Retinal pigment epithelial cell (primary cell): ENCODE measurements at regions not wholly inside any gene's neighbourhood (a gene's known extent, or its start where the extent isn't known, plus 50 kb on each side); places are given as distances from the start of the nearest gene placed in this dataset.
A peak's percentile ranks its signal among the peaks of the same experiment; 100 is the strongest.

Source experiments
- DNase-seq: peaks from one replicate; pipeline ENCODE4 v3.0.0-alpha.2; 2010; ENCODE audit warnings: low read depth
- H3K4me3 ChIP-seq: 2 replicates; pipeline ENCODE4 v1.5.1; 2011; ENCODE audit warnings: mild to moderate bottlenecking, low read length, control low read depth, moderate library complexity
- CTCF ChIP-seq: conservative IDR thresholded peaks from 2 replicates; pipeline ENCODE4 v1.5.1; 2011; ENCODE audit warnings: low read depth, low read length, control low read depth, inconsistent platforms

GRCh38 chr15:92294759-92295158 is 98.9 kb upstream of the ST8SIA2 start:
- no peak for TF ChIP-seq CTCF
- H3K4me3 ChIP-seq = no peak overlapping the region
- no peak for DNase-seq

DNA sequence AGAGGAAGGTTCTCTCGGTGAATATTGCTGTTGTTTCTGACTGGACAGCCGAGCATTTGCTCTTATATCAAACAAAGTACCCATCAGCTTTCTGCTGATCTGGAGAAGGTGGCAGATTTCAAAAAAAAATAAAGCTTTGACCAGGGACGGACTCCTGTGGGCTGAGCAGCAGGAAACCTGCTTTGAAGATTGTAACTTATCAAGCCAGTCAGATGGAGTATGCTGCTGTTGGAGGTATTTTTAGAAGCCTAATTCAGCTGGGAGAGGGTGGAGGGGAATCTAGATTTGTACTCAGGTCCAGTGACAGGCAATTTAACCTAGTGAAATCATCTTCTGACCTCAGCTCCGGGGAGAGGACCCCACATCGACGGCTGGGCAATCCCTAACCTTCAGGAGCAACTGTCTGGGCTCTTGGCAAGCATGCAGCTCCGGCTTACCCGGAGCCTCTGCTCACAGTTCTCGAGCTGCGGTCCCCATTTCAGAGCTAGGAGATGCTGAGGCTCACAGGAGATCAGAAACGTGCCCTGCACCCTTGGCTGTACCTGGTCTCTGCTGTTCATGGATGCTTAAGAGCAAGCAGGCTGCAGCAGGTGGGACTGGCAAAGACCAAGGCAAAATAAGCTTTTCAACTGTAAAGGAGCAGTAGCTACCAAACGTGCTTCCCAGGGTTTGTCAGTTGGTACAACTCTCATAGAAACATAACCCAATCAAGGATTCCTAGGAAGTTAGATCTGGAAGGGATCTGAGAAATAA is 89.3 kb upstream of the ST8SIA2 start:
- no peak overlapping the region for H3K4me3 ChIP-seq
- no peak for TF ChIP-seq CTCF
- DNase-seq = no peak

GRCh38 chr15:92305343-92305742 is 88.3 kb upstream of the ST8SIA2 start:
- no peak overlapping the region for H3K4me3 ChIP-seq
- no peak for DNase-seq
- TF ChIP-seq CTCF = no peak

- TF ChIP-seq CTCF = peak; percentile 34
- DNase-seq = no peak
- no peak overlapping the region for H3K4me3 ChIP-seq
These were observed 87.0 kb upstream of the ST8SIA2 start for GRCh38 chr15:92306663-92307062.

DNA sequence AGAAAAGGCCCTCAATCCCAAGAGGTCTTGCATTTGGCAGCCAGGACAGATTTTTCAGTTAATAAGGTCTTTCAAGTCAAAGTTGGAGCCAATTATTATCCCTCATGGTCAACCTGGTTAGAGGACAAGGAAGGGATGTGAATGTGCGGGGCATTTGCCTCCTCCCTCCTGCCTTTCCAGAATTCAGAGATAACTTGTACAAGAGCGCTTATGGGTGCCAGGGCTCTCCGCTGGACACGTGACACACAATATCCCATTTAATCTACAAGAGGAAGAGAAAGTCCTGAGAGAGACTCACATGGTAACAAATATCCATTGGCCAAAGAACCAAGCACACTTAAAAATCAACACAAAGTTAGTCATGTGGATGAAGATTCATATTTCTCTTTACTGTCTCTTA is 78.5 kb upstream of the ST8SIA2 start:
- TF ChIP-seq CTCF = no peak

DNA sequence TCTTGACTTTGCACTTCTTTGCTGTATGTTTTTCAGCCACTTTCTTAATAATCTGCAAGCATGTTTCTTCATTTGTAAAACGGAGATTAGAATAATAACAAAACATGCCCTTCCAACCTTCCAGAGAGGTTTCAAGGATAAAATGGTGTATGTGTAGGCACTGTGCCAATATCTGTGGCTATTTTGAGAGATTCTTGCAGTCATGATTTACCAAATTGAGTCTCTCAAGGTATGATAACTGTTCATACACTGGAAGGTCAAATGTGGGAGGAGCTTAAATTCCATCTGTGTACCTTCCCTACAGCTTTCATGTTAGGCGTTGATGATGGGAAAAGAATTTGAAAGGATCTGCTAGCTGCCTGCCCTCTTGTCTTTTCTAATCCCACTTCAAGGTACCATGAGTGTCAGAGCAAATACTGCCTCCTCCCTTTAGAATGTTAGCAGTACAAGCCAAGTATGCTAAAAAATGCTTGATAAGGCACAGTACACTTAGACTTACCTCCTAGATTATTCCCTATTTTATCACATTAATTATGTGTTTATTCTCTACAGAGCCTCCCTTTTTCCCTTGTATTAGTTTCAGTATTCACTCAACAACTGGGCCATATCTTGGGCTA is 78.0 kb upstream of the ST8SIA2 start:
- no peak for DNase-seq
- H3K4me3 ChIP-seq = no peak overlapping the region
- no peak for TF ChIP-seq CTCF

More for the DNA sequence above, 78.5 kb upstream of the ST8SIA2 start:
- no peak for DNase-seq
- H3K4me3 ChIP-seq = no peak overlapping the region
